ENCODE measurements at regions not wholly inside any gene's neighbourhood (a gene's known extent, or its start where the extent isn't known, plus 50 kb on each side); places are given as distances from the start of the nearest gene placed in this dataset.
"Not testable (repeated sequence)": the region's sequence is repeated elsewhere in the genome, so short reads cannot be mapped to it uniquely, and the experiment has no call there.

DNA sequence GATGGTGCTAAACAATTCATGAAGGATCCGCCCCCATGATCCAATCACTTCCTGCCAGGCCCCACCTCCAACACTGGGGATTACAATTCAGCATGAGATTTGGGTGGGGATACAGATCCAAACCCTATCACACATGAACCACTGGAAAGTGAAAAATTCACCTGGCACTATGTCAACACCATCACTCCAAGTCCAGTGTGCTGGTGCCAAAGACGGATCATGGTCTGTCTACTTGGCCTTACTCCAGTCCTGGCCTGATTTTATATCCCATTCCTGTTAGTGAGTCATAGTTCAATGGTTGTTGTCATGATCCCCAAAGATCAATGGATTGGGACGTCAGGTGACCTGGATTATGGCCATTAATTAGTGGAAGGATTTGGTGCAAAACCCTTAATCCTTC lies 147.4 kb upstream of the RPS23 start:
- no peak for DNase-seq (ENCODE audit: low read depth)

DNA sequence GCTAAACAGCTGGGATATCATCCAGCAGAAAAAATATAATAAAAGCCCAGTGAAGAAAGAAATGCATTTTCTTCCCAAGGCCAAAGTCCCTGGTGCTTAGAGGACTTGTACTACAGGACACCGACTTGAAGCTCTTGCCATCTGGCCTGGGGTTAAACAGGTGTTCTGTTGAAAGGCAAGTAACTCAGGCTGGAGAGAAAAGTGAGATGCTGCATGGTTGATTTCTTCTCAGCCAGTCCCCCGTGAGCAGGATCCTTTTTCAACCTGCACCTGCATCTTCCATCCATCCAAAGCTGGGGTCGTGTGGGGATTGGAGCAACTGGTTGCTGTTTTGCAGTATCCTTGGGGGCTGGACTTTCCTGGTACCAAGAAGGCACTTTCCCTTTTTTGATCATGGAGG lies 146.1 kb upstream of the RPS23 start:
- DNase-seq (ENCODE audit: low read depth) = no peak

DNA sequence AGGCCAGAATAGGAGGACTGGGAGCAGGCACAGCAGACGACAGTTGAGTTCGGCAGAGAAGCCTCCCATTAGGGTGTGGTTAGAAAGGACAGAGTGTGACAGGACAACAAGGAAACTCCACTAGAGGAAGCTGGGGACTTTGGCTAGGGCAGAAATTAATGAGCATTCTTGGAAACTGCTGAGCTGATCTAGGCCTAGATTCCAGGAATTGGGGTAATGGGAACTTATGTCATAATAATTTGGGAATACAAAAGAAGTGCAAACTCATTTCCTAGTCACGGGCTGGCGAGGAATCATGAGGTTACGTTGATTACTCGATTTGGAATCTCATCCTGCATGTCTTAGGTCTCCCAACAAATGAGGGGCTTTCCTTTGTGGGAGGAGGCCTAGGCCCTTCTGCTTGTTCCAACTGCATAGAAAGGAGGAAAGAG lies 144.6 kb upstream of the RPS23 start:
- no peak for DNase-seq (ENCODE audit: low read depth)

DNA sequence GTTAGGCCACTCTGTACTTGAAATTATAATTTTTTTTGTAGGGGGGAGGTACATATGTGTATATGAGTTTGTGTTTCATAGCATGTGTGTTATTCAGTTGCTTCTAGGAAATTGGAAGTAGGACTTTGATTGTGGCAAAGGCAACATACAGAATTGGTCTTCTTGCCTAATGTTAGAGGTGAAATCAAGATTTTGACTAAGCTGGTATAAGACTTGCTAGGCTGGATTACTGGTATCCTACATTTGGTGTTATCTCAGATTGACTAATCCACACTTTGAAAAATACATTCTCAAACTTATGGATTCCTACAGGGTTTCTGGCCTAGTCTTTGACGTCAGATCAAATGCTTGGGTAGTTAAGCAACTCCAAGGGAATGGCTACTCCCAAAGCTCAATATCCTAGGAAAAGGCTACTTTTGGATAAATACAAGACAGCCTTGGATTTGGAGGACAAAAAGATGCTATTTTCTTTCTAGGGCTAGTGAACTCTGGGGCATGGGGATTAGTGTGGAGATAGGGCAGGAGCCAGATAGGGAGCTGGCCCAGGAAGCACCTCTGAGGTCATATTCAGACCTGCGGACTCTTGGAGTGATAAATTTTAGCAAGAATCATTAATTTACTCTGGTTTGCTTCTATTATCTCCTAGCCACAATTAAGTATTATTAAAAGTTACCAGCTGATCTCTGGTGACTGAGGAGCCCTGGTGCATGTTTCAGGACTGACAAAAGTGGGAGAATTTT lies 144.0 kb upstream of the RPS23 start:
- DNase-seq (ENCODE audit: low read depth) = no peak

DNA sequence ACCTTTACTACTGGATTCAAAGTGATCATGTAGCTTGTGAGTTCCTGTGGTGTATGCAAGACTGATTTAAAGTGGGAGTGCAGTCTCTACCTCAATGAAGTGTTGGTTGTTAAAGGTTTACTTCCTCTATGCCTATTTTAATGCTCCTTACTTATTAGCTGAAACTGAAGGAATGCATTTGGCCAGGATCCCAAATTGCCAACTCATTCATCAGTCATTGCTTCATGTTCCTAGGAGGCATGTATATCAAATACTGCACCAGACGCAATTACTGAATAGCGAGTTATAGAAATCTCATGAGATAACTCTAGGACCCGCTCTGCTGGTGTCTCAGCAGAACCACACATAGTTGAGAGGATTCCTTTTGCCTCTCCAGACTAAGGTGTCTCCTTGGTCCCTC lies 143.0 kb upstream of the RPS23 start:
- no peak for DNase-seq (ENCODE audit: low read depth)

DNA sequence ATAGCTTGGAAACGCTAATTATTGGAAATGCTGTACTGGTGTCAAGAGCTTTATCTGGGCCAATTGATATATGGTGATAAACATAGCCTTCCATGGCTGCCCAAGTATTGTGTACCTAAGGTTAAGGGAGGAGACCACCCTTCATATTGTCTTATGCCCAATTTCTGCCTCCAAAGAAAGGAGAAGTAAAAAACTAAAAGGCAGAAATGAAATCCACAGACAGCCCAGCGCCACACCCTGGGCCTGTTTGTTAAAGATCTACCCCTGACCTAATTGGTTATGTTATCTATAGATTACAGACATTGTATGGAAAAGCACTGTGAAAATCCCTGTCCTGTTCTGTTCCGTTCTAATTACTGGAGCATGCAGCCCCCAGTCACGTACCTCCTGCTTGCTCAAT lies 142.4 kb upstream of the RPS23 start:
- not testable (repeated sequence) for DNase-seq (ENCODE audit: low read depth)

DNA sequence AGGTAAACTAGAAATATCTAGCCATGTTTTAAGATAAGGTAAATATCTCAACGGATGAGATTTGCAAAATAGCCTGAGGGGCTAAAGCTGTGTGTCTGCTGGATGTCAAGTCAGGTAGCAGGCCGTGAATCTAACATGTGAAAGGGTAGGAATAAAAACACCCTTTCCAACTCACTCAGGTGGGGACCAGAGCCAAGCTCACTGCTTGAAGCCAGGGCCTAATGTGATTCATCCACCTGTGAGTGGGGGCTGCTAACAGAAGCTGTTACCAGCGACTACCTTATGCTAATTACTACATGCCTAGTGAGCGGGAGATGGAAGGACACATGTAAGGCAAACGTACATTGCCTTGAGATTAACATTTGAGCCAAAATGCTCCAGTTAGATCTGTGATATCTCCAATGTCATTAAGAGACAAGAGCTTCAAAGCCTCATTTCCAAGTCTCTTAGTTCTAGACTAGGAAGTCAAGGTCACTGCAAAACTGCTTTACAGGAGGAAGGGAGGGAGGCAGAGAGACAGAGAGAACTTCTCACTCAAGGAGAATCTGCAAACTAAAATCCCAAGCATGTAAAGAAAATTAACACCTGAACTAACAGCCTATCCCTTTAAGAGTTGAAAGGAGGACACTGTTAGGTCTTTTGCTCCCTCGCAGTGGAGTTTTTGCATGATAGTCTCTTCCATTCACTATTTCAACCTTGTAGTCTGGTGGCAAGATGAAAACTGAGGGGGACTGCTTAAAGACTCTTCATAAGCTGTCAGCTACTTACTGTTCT lies 141.6 kb upstream of the RPS23 start:
- no peak for DNase-seq (ENCODE audit: low read depth)

DNA sequence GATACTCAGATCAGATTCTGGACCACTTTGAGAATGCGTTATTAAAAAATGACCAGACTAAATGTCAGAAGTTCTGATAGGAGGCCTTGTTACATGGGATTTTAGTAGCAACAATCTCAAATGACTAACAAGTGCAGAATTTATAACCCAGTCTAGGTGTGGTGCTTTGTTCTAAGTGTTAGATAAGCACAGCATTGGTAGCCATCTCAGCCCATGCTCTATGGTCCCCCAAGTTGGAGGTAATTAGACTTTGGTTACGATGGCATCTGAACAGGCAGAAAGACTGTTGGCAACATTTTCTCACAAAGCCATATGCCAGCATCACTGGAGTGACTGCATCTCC lies 140.4 kb upstream of the RPS23 start:
- no peak for DNase-seq (ENCODE audit: low read depth)

DNA sequence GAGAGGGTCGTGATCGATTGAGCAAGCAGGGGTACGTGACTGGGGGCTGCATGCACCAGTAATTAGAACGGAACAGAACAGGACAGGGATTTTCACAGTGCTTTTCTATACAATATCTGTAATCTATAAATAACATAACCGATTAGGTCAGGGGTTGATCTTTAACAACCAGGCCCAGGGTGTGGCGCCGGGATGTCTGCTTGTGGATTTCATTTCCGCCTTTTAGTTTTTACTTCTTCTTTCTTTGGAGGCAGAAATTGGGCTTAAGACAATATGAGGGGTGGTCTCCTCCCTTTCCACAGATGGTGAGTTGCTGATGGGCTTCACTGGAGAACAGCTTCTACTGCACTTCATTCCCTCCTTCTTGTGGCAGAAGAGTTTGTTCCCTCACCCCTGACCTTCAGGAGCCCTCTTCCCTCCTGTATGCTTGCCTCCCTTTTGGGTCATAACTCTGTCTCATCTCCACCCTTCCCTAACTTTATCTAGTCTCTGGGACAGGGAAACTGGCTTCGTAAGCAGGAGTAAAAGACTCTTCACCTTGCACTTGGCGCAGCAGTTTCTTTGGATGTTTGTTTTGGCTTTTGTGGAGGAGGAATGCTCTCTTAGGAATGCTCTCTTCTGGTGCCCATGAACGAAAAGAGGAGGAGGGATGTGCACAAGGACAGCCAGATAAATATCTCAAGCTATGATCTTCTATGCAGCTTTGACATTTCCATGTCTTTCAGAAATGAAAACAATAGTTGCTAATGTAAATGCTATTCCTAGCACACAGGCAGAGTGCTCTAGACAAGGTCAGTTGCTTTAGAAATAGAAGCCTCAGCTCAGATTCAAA lies 139.8 kb upstream of the RPS23 start:
- DNase-seq (ENCODE audit: low read depth) = no peak

DNA sequence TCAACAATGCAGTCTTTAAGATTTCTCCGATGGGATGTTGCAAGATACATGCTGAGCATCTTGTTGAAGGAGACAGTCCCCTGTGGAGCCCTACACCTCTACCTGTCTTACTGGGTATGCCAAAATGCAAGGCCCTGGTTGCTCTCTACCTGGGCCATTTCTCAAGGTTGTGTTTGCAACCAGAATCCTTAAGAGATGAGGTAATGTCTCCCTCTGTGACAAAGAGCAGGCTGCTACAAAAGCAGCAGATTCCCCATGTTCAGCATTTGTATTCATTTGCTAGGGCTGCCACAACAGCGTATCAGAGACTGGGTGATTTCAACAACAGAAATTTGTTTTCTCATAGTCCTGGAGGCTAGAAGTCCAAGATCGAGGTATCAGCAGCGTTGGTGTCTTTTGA lies 138.4 kb upstream of the RPS23 start:
- DNase-seq (ENCODE audit: low read depth) = no peak

DNA sequence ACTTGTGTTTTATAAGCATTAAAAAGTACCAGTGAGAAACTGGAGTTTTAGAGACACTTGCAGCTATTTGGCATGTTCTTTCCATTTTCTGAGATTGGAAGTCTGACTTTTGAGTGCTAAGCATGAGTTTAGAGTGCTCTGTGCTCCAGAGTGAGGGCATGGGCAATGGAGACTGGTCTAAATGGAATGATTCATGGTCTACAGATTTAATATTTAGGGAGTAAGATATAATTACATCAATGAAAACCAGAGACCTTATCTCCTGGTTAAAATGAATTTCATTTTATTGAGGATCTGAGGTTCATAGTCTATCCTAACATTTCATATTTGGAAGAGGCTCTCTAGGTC lies 135.9 kb upstream of the RPS23 start:
- DNase-seq (ENCODE audit: low read depth) = no peak

DNA sequence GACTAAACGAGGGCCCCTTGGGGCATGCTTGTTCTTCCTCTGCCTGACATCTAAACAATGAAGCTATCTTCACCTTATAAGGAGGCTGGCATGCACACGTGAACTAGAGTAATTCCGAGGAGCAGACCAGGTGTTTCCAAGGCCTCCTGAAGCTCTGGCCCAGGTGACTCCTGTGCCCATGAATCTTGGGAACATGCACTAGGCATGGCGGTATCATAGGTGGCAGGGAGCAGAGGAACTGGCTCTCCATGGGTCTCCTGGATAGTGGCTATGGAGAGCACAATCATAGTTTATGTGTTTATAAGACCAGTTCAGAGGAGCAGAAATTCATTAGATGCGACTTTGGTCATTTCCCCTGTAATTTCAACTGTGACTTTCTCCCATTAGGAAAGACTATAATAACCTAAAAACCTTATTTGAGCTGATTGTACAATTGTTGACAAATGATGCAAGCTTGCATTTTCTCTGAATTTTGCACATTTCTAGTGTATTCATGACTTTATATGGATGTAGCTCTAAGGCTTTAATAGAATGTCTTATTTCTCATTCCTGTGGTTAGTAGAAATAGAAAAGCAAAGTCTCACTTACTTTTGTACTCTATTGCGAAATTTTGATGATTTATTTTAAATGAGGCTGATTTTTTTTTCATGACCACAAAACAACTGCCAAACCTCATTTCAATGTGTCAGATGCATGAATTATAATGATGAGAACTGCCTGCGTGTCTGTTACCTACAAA lies 135.3 kb upstream of the RPS23 start:
- no peak for DNase-seq (ENCODE audit: low read depth)

DNA sequence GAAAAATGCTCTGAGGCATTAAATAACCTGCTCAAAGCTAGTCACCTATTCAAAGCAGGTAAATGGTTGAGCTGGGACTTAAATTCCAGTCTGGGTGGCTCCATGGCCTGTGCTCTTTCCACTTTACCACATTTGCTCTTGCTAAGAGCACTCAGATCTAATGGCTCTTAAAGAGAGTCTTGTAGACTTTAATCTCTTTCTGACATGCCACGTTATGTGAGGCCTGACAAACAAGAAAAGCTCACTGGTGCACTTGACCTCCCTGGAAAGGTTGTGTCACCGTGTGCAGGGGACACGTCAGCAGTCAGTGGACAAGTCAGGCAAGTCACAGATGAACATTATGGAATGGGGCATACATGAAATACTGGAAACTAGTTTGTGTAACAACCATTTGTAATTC lies 129.9 kb upstream of the RPS23 start:
- no peak for DNase-seq (ENCODE audit: low read depth)

DNA sequence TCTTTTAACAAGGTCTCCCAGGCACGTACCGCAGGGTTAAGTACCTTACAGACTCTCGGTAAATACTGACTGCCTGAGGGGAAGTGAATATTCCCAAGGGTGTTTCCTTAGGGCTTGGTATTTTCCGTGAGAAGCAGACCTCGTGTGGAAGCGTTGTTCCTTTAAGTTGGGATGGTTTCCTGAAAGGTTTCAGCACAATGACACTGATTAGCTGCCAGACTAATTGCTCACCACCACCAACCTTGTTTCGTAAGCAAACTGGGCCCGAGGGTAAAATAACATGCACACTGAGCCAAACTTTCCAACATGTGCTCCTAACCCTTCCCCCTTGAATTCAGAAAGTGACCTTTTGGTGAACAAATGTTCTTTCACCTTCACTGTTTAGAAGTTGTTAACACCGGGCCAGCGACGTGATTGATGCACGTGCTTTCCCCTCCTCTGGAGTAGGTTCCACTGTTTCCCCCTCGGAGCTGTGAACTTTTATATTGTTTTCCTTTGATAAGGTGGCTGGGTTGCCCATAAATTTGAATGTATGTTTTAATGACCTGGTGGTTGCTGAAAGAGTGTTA lies 128.1 kb upstream of the RPS23 start:
- DNase-seq (ENCODE audit: low read depth) = no peak

DNA sequence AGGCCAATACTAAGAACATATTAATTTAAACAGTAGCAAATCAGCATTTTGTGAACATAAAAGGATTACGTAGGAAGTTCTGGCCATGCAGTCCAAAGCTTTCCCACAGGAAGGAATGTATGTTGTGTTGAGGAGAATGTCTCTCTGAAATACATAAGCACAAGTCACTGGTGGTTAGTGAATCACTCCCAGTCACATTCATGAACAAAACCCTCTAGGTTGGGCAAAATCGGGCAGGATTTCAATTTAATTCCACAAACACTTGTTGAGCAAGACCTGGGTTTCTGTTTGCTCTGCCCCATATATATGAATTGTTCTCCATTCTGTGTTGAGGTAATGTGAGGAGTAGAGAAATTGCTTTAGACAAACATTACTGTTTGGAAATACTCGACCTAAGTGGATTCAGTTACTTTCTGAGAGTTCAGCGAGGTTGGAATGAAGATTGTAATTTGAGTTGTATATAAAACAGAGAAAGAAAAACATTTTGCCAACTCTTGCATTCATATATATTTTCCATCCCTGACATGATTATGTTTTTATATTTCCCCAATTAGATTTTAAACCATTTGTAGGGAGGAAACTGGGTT lies 127.6 kb upstream of the RPS23 start:
- no peak for DNase-seq (ENCODE audit: low read depth)

DNA sequence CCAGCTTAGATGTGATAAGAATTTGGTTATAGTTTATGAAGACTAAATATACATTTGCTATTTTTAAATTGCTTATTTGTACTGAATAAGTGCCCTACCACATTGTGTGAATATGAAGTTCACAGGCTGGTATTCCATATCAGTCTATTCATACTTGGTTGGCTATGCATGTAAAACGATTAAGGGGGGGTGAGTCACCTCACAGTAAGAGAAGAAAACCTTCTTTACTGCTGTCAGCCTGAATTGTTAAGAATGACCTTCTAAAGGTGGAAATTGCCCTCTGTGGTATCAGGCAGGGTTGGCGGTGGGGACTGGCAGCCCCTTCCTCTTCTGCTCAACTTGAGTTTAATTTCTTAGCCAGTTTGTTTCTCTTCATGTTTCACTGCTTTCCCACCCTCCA lies 127.0 kb upstream of the RPS23 start:
- DNase-seq (ENCODE audit: low read depth) = no peak

DNA sequence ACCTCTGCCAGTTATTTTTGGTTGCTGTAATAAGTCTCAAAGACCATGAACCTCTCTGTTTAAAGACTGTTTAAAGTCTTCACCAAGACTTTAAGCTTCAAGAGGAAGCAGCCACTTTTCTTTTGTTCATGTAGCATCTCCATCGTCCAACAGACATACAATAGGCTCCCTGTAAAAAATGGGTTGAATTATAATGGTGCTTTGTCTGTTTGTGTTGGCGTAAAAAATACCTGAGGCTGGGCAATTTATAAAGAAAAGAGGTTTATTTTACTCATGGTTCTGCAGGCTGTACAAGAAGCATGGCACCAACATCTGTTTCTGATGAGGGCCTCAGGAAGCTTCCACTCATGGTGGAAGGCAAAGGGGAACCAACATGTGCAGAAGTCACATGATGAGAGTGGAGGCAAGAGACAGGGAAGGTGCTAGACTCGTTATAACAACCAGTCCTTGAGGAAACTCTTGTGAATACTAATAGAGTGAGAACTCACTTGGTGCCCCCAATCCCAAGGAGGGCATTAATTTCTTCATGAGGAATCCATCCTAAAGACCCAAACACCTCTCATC lies 126.3 kb upstream of the RPS23 start:
- DNase-seq (ENCODE audit: low read depth) = no peak

DNA sequence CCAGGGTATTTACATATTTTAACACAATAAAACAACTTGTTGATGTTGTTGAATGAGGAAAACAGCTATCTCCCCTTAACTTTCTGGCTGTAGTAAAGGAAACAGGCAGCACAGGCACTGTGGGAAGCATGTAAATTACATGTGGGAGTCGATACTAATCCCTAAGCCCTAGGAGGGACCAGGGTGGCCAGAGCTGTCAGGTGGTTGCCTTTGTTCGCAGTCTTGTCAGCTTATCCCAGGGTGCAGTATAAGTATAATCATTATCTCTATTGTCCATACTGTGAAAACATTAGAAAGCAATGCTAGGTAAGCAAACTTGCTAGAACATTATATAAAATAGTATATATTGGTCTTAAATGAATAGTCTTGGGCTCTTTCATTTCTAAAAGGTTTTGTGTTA lies 125.6 kb upstream of the RPS23 start:
- no peak for DNase-seq (ENCODE audit: low read depth)

DNA sequence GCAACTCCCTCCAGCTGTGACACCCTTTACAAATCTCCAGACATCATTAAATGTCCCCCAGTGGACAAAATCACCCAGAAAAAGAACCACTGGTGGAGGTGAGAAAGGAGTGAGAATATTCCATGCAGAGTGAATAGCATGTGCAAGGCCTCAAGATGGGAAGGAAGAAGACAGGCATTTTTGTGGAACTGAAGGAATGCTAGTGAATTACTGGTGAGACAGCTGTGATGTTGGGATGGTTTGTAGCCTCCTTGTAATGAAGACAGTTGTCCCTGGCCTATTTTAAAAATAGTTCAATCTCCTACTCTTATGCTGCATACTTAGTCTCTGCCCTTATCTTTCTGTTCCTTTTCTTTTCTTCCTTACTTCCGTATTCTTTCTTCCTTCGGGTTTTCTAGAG lies 124.9 kb upstream of the RPS23 start:
- DNase-seq (ENCODE audit: low read depth) = no peak

DNA sequence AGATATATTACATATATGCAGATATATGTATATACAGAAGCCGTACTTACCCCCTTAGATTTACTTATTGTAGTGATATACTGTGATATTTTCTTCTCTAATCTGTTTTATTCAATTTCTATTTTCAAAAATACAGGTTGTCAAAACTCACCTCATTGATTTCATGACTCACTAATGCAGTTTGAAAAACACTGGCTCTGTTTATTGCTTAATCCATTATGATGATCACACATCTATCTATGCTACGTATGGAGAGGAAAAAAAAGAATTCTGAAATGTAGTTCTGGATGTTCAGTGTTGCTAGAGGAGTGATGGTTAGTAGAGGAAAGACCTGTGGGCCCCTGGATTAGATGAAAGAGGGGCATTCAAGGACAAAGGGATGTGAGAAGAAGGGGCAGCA lies 121.0 kb upstream of the RPS23 start:
- no peak for DNase-seq (ENCODE audit: low read depth)

DNA sequence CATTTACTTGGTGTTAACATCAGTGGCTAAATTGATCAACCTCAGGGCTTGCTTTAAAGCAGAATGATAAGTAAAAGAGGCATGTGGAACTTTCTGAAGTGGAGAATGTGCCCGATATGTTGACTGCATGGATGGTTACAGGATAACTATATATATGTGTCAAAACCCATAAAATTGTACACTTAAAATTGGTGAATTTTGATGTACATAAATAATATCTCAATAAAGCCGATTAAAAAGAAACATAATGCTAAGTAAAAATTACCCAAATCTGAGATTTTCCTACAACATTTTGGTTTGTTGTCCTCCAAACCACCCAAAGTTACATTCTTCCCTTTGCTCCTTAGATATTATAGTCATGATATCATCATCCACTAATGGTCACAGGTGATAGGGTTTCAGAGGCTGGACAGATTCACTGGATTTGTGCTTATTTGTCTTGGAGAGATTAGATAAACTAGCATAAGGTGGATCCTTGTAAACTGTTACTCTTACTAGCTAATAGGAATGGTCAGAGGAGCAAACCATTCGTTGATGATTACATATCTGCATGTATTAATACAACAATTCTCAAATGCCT lies 119.7 kb upstream of the RPS23 start:
- no peak for DNase-seq (ENCODE audit: low read depth)

Data from activated T-helper 1 cell treated with Interleukin-2 at 50 U/mL for 16 hours (primary cell).